ENCODE measurements at regions not wholly inside any gene's neighbourhood (a gene's known extent, or its start where the extent isn't known, plus 50 kb on each side); places are given as distances from the start of the nearest gene placed in this dataset.

- TF ChIP-seq, protein P1, sequence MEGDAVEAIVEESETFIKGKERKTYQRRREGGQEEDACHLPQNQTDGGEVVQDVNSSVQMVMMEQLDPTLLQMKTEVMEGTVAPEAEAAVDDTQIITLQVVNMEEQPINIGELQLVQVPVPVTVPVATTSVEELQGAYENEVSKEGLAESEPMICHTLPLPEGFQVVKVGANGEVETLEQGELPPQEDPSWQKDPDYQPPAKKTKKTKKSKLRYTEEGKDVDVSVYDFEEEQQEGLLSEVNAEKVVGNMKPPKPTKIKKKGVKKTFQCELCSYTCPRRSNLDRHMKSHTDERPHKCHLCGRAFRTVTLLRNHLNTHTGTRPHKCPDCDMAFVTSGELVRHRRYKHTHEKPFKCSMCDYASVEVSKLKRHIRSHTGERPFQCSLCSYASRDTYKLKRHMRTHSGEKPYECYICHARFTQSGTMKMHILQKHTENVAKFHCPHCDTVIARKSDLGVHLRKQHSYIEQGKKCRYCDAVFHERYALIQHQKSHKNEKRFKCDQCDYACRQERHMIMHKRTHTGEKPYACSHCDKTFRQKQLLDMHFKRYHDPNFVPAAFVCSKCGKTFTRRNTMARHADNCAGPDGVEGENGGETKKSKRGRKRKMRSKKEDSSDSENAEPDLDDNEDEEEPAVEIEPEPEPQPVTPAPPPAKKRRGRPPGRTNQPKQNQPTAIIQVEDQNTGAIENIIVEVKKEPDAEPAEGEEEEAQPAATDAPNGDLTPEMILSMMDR (IDR thresholded peaks at IDR 0.05; ENCODE audit: extremely low read depth, insufficient read depth, missing control alignments), result no peak
- no peak for DNase-seq (ENCODE audit: low spot score)
- in situ Hi-C loops (cut with MboI; ENCODE audit: low pct_unique_long_range_greater_than_20kb, low sequenced_read_pairs, unreplicated experiment), result no loop called here
Observed at GRCh38 chr10:105758209-105758998, 1117.3 kb downstream of the SORCS3 start.

- DNase-seq (ENCODE audit: low spot score), result no peak
- TF ChIP-seq, protein P1 (IDR thresholded peaks at IDR 0.05; ENCODE audit: extremely low read depth, insufficient read depth, missing control alignments), result no peak
- in situ Hi-C loops (cut with MboI; ENCODE audit: low pct_unique_long_range_greater_than_20kb, low sequenced_read_pairs, unreplicated experiment), result no loop called here
Observed at GRCh38 chr10:105757302-105757701, 1116.2 kb downstream of the SORCS3 start.

- in situ Hi-C loops (cut with MboI; ENCODE audit: low pct_unique_long_range_greater_than_20kb, low sequenced_read_pairs, unreplicated experiment), result no loop called here
- no peak for DNase-seq (ENCODE audit: low spot score)
- TF ChIP-seq, protein P1 (IDR thresholded peaks at IDR 0.05; ENCODE audit: extremely low read depth, insufficient read depth, missing control alignments), result no peak
Observed at GRCh38 chr10:105756386-105756785, 1115.3 kb downstream of the SORCS3 start.

GRCh38 chr10:105751688-105752087 is 1110.6 kb downstream of the SORCS3 start:
- TF ChIP-seq, protein P1 (IDR thresholded peaks at IDR 0.05; ENCODE audit: extremely low read depth, insufficient read depth, missing control alignments), result no peak
- DNase-seq (ENCODE audit: low spot score), result no peak
- in situ Hi-C loops (cut with MboI; ENCODE audit: low pct_unique_long_range_greater_than_20kb, low sequenced_read_pairs, unreplicated experiment), result no loop called here

DNA sequence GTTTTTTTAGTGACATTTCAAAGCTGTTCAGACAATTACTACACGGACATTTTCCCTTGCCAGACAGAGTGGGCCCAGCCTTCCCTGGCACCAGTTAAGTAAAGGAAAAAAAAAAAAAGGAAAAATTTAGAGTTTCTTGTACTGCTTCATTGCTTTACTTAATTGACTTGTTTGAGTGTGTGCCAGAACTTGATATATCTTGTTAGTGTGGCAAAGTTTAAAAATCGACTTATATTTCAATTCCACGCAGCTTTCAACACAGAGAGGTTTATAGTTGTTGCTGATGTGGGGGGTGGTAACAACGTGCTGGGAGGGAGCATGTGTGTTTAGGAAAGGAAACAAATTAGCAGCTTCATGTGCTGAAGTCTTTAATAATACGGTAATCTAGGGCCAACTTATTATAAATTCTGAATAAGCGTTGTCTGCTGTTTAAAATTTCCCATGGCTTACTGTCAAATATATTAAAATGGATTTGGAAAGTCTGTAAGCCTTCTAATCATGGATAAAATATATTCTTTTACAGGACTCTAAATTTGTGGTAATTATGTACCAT is 1104.6 kb downstream of the SORCS3 start:
- in situ Hi-C loops (cut with MboI; ENCODE audit: low pct_unique_long_range_greater_than_20kb, low sequenced_read_pairs, unreplicated experiment), result no loop called here

GRCh38 chr10:105743343-105744056 is 1102.4 kb downstream of the SORCS3 start:
- no peak for DNase-seq (ENCODE audit: low spot score)
- in situ Hi-C loops (cut with MboI; ENCODE audit: low pct_unique_long_range_greater_than_20kb, low sequenced_read_pairs, unreplicated experiment), result no loop called here
- TF ChIP-seq, protein P1 (IDR thresholded peaks at IDR 0.05; ENCODE audit: extremely low read depth, insufficient read depth, missing control alignments), result no peak

More for the DNA sequence above, 1104.6 kb downstream of the SORCS3 start:
- DNase-seq (ENCODE audit: low spot score), result no peak
- TF ChIP-seq, protein P1 (IDR thresholded peaks at IDR 0.05; ENCODE audit: extremely low read depth, insufficient read depth, missing control alignments), result no peak

All from GM13977 (cell line).